ENCODE measurements at regions not wholly inside any gene's neighbourhood (a gene's known extent, or its start where the extent isn't known, plus 50 kb on each side); places are given as distances from the start of the nearest gene placed in this dataset.
"Not testable (repeated sequence)": the region's sequence is repeated elsewhere in the genome, so short reads cannot be mapped to it uniquely, and the experiment has no call there.

- not testable (repeated sequence) for DNase-seq
Measured at GRCh38 chr11:67871168-67871567, 132.7 kb downstream of the UNC93B1 start.

- DNase-seq, result not testable (repeated sequence)
Measured at GRCh38 chr11:67862896-67863295, 141.0 kb downstream of the UNC93B1 start.

GRCh38 chr11:67859513-67860161 is 144.3 kb downstream of the UNC93B1 start:
- DNase-seq, result peak; percentile 70 to 74

GRCh38 chr11:67850747-67851146 is 153.2 kb downstream of the UNC93B1 start:
- DNase-seq, result not testable (repeated sequence)

- DNase-seq, result not testable (repeated sequence)
Measured at GRCh38 chr11:67849766-67850165, 154.1 kb downstream of the UNC93B1 start.

GRCh38 chr11:67847896-67848875 is 155.7 kb downstream of the UNC93B1 start:
- DNase-seq, result not testable (repeated sequence)

GRCh38 chr11:67846303-67846702 is 157.6 kb downstream of the UNC93B1 start:
- not testable (repeated sequence) for DNase-seq

- DNase-seq, result not testable (repeated sequence)
Measured at GRCh38 chr11:67845296-67845695, 158.6 kb downstream of the UNC93B1 start.

GRCh38 chr11:67840599-67840998 is 163.3 kb downstream of the UNC93B1 start:
- not testable (repeated sequence) for DNase-seq

GRCh38 chr11:67830152-67830551 is 155.7 kb upstream of the ALDH3B2 start:
- DNase-seq, result not testable (repeated sequence)

- not testable (repeated sequence) for DNase-seq
Measured at GRCh38 chr11:67826951-67827296, 152.5 kb upstream of the ALDH3B2 start.

- DNase-seq, result peak in 1 of 2 experiments; percentile 19
Measured at GRCh38 chr11:67826028-67826950, 151.9 kb upstream of the ALDH3B2 start.

- DNase-seq, result not testable (repeated sequence)
Measured at GRCh38 chr11:67824861-67825260, 150.4 kb upstream of the ALDH3B2 start.

- DNase-seq, result no peak
Measured at GRCh38 chr11:67820081-67820480, 145.7 kb upstream of the ALDH3B2 start.

- not testable (repeated sequence) for DNase-seq
Measured at GRCh38 chr11:67817558-67817957, 143.1 kb upstream of the ALDH3B2 start.

GRCh38 chr11:67809301-67809700 is 134.9 kb upstream of the ALDH3B2 start:
- not testable (repeated sequence) for DNase-seq

GRCh38 chr11:67807896-67808295 is 133.5 kb upstream of the ALDH3B2 start:
- DNase-seq, result not testable (repeated sequence)

GRCh38 chr11:67806728-67807235 is 132.4 kb upstream of the ALDH3B2 start:
- not testable (repeated sequence) for DNase-seq

- DNase-seq, result not testable (repeated sequence)
Measured at GRCh38 chr11:67806183-67806582, 131.8 kb upstream of the ALDH3B2 start.

- DNase-seq, result peak; percentile 97 to 98
Measured at GRCh38 chr11:67805253-67806126, 131.1 kb upstream of the ALDH3B2 start.

Measured in activated T-cell treated with anti-CD3 and anti-CD28 coated beads, Interleukin-2, amount 50 U/mL, for 48 hours (primary cell).